ENCODE measurements at regions not wholly inside any gene's neighbourhood (a gene's known extent, or its start where the extent isn't known, plus 50 kb on each side); places are given as distances from the start of the nearest gene placed in this dataset.
"Not testable (repeated sequence)": the region's sequence is repeated elsewhere in the genome, so short reads cannot be mapped to it uniquely, and the experiment has no call there.

- no peak for DNase-seq (ENCODE audit: insufficient read length, low spot score)
- TF ChIP-seq POLR2A (IDR thresholded peaks at IDR 0.05; ENCODE audit: low read depth, low read length), result no peak
- no peak for FAIRE-seq
Observed at GRCh38 chr20:55010761-55011160, 535.4 kb downstream of the DOK5 start.

GRCh38 chr20:55009066-55009465 is 533.7 kb downstream of the DOK5 start:
- FAIRE-seq (no peak), DNase-seq (ENCODE audit: insufficient read length, low spot score) (no peak)
- TF ChIP-seq POLR2A (IDR thresholded peaks at IDR 0.05; ENCODE audit: low read depth, low read length), result no peak

GRCh38 chr20:55004044-55004443 is 528.7 kb downstream of the DOK5 start:
- FAIRE-seq (peak; percentile 58), DNase-seq (ENCODE audit: insufficient read length, low spot score) (no peak)
- no peak for TF ChIP-seq POLR2A (IDR thresholded peaks at IDR 0.05; ENCODE audit: low read depth, low read length)

GRCh38 chr20:54995553-54995952 is 520.2 kb downstream of the DOK5 start:
- DNase-seq (ENCODE audit: insufficient read length, low spot score), result peak; percentile 35
- FAIRE-seq, result peak; percentile 87
- TF ChIP-seq POLR2A (IDR thresholded peaks at IDR 0.05; ENCODE audit: low read depth, low read length), result no peak

GRCh38 chr20:54995011-54995410 is 519.6 kb downstream of the DOK5 start:
- no peak for TF ChIP-seq POLR2A (IDR thresholded peaks at IDR 0.05; ENCODE audit: low read depth, low read length)
- DNase-seq (ENCODE audit: insufficient read length, low spot score) (no peak), FAIRE-seq (no peak)

- no peak for TF ChIP-seq POLR2A (IDR thresholded peaks at IDR 0.05; ENCODE audit: low read depth, low read length)
- DNase-seq (ENCODE audit: insufficient read length, low spot score) (no peak), FAIRE-seq (no peak)
Observed at GRCh38 chr20:54985091-54985490, 509.7 kb downstream of the DOK5 start.

- DNase-seq (ENCODE audit: insufficient read length, low spot score) (no peak), FAIRE-seq (no peak)
- TF ChIP-seq POLR2A (IDR thresholded peaks at IDR 0.05; ENCODE audit: low read depth, low read length), result no peak
Observed at GRCh38 chr20:54984104-54984448, 508.7 kb downstream of the DOK5 start.

GRCh38 chr20:54983394-54984103 is 508.2 kb downstream of the DOK5 start:
- DNase-seq (ENCODE audit: insufficient read length, low spot score); FAIRE-seq: not testable (repeated sequence)

- DNase-seq (ENCODE audit: insufficient read length, low spot score), result no peak
- no peak for FAIRE-seq
Observed at GRCh38 chr20:54981175-54981574, 505.8 kb downstream of the DOK5 start.

GRCh38 chr20:54980103-54980960 is 504.9 kb downstream of the DOK5 start:
- TF ChIP-seq POLR2A (IDR thresholded peaks at IDR 0.05; ENCODE audit: low read depth, low read length), result no peak
- FAIRE-seq (no peak), DNase-seq (ENCODE audit: insufficient read length, low spot score) (no peak)

More at GRCh38 chr20:54981175-54981574, 505.8 kb downstream of the DOK5 start:
- TF ChIP-seq POLR2A (IDR thresholded peaks at IDR 0.05; ENCODE audit: low read depth, low read length), result no peak

GRCh38 chr20:54950304-54950703 is 474.9 kb downstream of the DOK5 start:
- no peak for FAIRE-seq
- TF ChIP-seq POLR2A (IDR thresholded peaks at IDR 0.05; ENCODE audit: low read depth, low read length), result no peak
- no peak for DNase-seq (ENCODE audit: insufficient read length, low spot score)

- FAIRE-seq (no peak), DNase-seq (ENCODE audit: insufficient read length, low spot score) (no peak)
- TF ChIP-seq POLR2A (IDR thresholded peaks at IDR 0.05; ENCODE audit: low read depth, low read length), result no peak
Observed at GRCh38 chr20:54941666-54942065, 466.3 kb downstream of the DOK5 start.

- no peak for DNase-seq (ENCODE audit: insufficient read length, low spot score)
- no peak for TF ChIP-seq POLR2A (IDR thresholded peaks at IDR 0.05; ENCODE audit: low read depth, low read length)
- FAIRE-seq, result no peak
Observed at GRCh38 chr20:54940522-54940921, 465.1 kb downstream of the DOK5 start.

GRCh38 chr20:54938707-54939106 is 463.3 kb downstream of the DOK5 start:
- no peak for DNase-seq (ENCODE audit: insufficient read length, low spot score)
- TF ChIP-seq POLR2A (IDR thresholded peaks at IDR 0.05; ENCODE audit: low read depth, low read length), result no peak
- FAIRE-seq, result no peak
